Astrocyte (in vitro differentiated cells and primary cell): ENCODE measurements at regions not wholly inside any gene's neighbourhood (a gene's known extent, or its start where the extent isn't known, plus 50 kb on each side); places are given as distances from the start of the nearest gene placed in this dataset.
A peak's percentile ranks its signal among the peaks of the same experiment; 100 is the strongest.

Source experiments
- DNase-seq: peaks from one replicate; pipeline ENCODE4 v3.0.0-alpha.2; 2010; ENCODE audit warnings: low read depth
- FAIRE-seq: peaks from 2 replicates; lab custom pipeline; 2011; peaks lifted over from hg19 to GRCh38; lab: Jason Lieb, UNC
- H2AFZ ChIP-seq: 2 replicates; pipeline ENCODE4 v1.6.0; 2012; ENCODE audit warnings: low read depth, low read length, inconsistent platforms
- H3K27ac ChIP-seq: 2 replicates; pipeline ENCODE4 v1.5.1; 2011; ENCODE audit warnings: low read depth, low read length, inconsistent platforms
- H3K27me3 ChIP-seq: 2 replicates; pipeline ENCODE4 v1.6.0; 2011; ENCODE audit warnings: low read length, inconsistent platforms; ENCODE audit not compliant: insufficient read depth
- H3K36me3 ChIP-seq: 2 replicates; pipeline ENCODE4 v1.5.1; 2011; ENCODE audit warnings: low read length, inconsistent platforms; ENCODE audit not compliant: insufficient read depth
- H3K4me1 ChIP-seq: 2 replicates; pipeline ENCODE4 v1.5.1; 2011; ENCODE audit warnings: low read length, inconsistent platforms; ENCODE audit not compliant: insufficient read depth
- H3K4me2 ChIP-seq: 2 replicates; pipeline ENCODE4 v1.6.0; 2012; ENCODE audit warnings: low read length, inconsistent platforms
- H3K4me3 ChIP-seq: 2 replicates; pipeline ENCODE4 v1.5.1; 2011; ENCODE audit warnings: low read depth, mild to moderate bottlenecking, low read length, inconsistent platforms; ENCODE audit not compliant: insufficient read depth
- H3K79me2 ChIP-seq: 2 replicates; pipeline ENCODE4 v1.6.0; 2012; ENCODE audit warnings: mild to moderate bottlenecking, low read length, inconsistent platforms; ENCODE audit not compliant: insufficient read depth
- H3K9ac ChIP-seq: 2 replicates; pipeline ENCODE4 v1.6.0; 2012; ENCODE audit warnings: mild to moderate bottlenecking, low read length, inconsistent platforms
- H3K9me3 ChIP-seq: 2 replicates; pipeline ENCODE4 v1.5.1; 2012; ENCODE audit warnings: low read depth, mild to moderate bottlenecking, low read length, inconsistent platforms; ENCODE audit not compliant: insufficient read depth
- H4K20me1 ChIP-seq: 2 replicates; pipeline ENCODE4 v1.6.0; 2012; ENCODE audit warnings: low read length, inconsistent platforms; ENCODE audit not compliant: insufficient read depth
- H3K27ac Mint-ChIP-seq: one replicate; pipeline ENCODE4 v1.8.0; 2021; ENCODE audit warnings: mild to moderate bottlenecking, mixed read lengths; ENCODE audit not compliant: unreplicated experiment
- H3K27me3 Mint-ChIP-seq: one replicate; pipeline ENCODE4 v1.8.0; 2021; ENCODE audit warnings: low read depth, mixed read lengths; ENCODE audit not compliant: unreplicated experiment
- H3K36me3 Mint-ChIP-seq: one replicate; pipeline ENCODE4 v1.8.0; 2021; ENCODE audit warnings: low read depth, mixed read lengths; ENCODE audit not compliant: unreplicated experiment
- H3K4me1 Mint-ChIP-seq: one replicate; pipeline ENCODE4 v1.8.0; 2021; ENCODE audit warnings: low read depth, mixed read lengths; ENCODE audit not compliant: unreplicated experiment
- H3K4me3 Mint-ChIP-seq: one replicate; pipeline ENCODE4 v1.8.0; 2021; ENCODE audit warnings: mild to moderate bottlenecking, moderate library complexity, mixed read lengths; ENCODE audit not compliant: unreplicated experiment
- H3K9me3 Mint-ChIP-seq: one replicate; pipeline ENCODE4 v1.8.0; 2021; ENCODE audit warnings: mild to moderate bottlenecking, mixed read lengths; ENCODE audit not compliant: unreplicated experiment
- CTCF ChIP-seq: IDR thresholded peaks from 2 replicates; pipeline ENCODE4 v1.5.1; 2011; ENCODE audit warnings: low read depth, mild to moderate bottlenecking, inconsistent platforms, low read length, moderate library complexity; ENCODE audit not compliant: insufficient read depth
- EZH2 ChIP-seq: IDR thresholded peaks from 2 replicates; pipeline ENCODE4 v1.6.1; 2012; ENCODE audit warnings: mild to moderate bottlenecking, low read length, inconsistent platforms; ENCODE audit not compliant: insufficient read depth

GRCh38 chr13:44125943-44126469 is 246.3 kb downstream of the LACC1 start:
- Histone ChIP-seq H2AFZ (no peak overlapping the region), H3K27ac (no peak overlapping the region), H3K4me1 (no peaks in the 10 kb centered on the region), H3K79me2 (no peaks in the 10 kb centered on the region), H4K20me1 (no peaks in the 10 kb centered on the region), H3K4me2 (no peak overlapping the region), H3K4me3 (no peak overlapping the region), H3K36me3 (no peaks in the 10 kb centered on the region), H3K9ac (no peak overlapping the region), H3K9me3 (no peaks in the 10 kb centered on the region), H3K27me3 (no peaks in the 10 kb centered on the region)
- no peak overlapping the region for H3K27ac Mint-ChIP-seq
- FAIRE-seq: peak; percentile 29
- no peaks in the 10 kb centered on the region for H3K4me1 Mint-ChIP-seq
- TF ChIP-seq EZH2 (no peak), CTCF (no peak)
- no peaks in the 10 kb centered on the region for H3K36me3 Mint-ChIP-seq
- no peak for DNase-seq
- H3K27me3 Mint-ChIP-seq: peaks cover 2% of the 10 kb centered on the region
- H3K4me3 Mint-ChIP-seq: no peak overlapping the region
- H3K9me3 Mint-ChIP-seq: peaks cover 3% of the 10 kb centered on the region

- Histone ChIP-seq H3K9me3 (no peaks in the 10 kb centered on the region), H3K4me1 (peaks cover 9% of the 10 kb centered on the region), H3K79me2 (no peaks in the 10 kb centered on the region), H3K4me3 (no peak overlapping the region), H2AFZ (no peak overlapping the region), H3K9ac (no peak overlapping the region), H3K27ac (no peak overlapping the region), H3K4me2 (peak overlapping the region; percentile 9), H3K27me3 (no peaks in the 10 kb centered on the region), H3K36me3 (no peaks in the 10 kb centered on the region), H4K20me1 (no peaks in the 10 kb centered on the region)
- H3K27ac Mint-ChIP-seq: no peak overlapping the region
- TF ChIP-seq CTCF (no peak), EZH2 (no peak)
- H3K4me3 Mint-ChIP-seq: no peak overlapping the region
- H3K4me1 Mint-ChIP-seq: peaks cover 5% of the 10 kb centered on the region
- peaks cover 2% of the 10 kb centered on the region for H3K27me3 Mint-ChIP-seq
- no peaks in the 10 kb centered on the region for H3K36me3 Mint-ChIP-seq
- DNase-seq (peak; percentile 47), FAIRE-seq (no peak)
- H3K9me3 Mint-ChIP-seq: no peaks in the 10 kb centered on the region
Measured at GRCh38 chr13:44128552-44129001, 245.0 kb upstream of the SERP2 start.

GRCh38 chr13:44129418-44129817 is 244.2 kb upstream of the SERP2 start:
- no peaks in the 10 kb centered on the region for H3K36me3 ChIP-seq
- H3K9ac ChIP-seq: no peak overlapping the region
- no peak for FAIRE-seq
- H4K20me1 ChIP-seq: no peaks in the 10 kb centered on the region
- H3K4me3 ChIP-seq: no peak overlapping the region
- H3K9me3 ChIP-seq: no peaks in the 10 kb centered on the region
- H3K4me1 Mint-ChIP-seq: peaks cover 7% of the 10 kb centered on the region
- H3K36me3 Mint-ChIP-seq: no peaks in the 10 kb centered on the region
- no peak overlapping the region for H3K4me3 Mint-ChIP-seq
- no peaks in the 10 kb centered on the region for H3K27me3 ChIP-seq
- no peak for TF ChIP-seq CTCF
- no peak for TF ChIP-seq EZH2
- no peak overlapping the region for H3K4me2 ChIP-seq
- H3K27ac ChIP-seq: no peak overlapping the region
- H3K27me3 Mint-ChIP-seq: peaks cover 2% of the 10 kb centered on the region
- no peak overlapping the region for H3K27ac Mint-ChIP-seq
- DNase-seq: no peak
- H3K9me3 Mint-ChIP-seq: no peaks in the 10 kb centered on the region
- H2AFZ ChIP-seq: no peak overlapping the region
- H3K4me1 ChIP-seq: peaks cover 9% of the 10 kb centered on the region
- H3K79me2 ChIP-seq: no peaks in the 10 kb centered on the region
